ENCODE measurements at regions not wholly inside any gene's neighbourhood (a gene's known extent, or its start where the extent isn't known, plus 50 kb on each side); places are given as distances from the start of the nearest gene placed in this dataset.

DNA sequence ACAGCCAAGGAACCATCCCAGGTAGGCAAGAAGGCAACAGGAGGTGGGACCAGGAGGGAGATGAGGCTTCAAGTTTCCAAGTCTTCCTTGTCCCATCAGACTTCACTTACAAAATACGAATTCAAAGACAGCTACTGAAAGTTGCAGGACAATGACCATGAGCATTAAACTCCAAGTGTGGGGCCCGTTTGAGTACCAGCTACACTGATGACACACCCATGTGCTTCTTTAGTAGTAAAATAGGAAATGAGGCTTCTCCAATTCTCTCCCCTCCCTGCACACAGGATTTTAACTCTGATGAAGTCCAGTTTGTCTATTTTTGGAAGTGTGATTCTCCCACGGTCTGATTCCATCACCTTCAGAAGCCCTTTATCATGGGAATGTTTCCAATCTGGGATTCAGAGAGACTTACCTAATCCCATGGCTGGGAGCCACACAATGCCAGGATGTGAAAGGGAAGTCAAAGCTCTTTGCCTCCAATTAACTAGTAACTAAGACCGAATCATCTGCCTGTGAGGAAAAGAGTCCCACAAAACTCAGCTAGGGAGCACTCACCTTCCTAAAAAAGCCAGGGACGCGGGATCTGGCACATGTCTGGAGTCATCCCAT is 222.8 kb upstream of the MSX2 start:
- TF ChIP-seq, protein P1, sequence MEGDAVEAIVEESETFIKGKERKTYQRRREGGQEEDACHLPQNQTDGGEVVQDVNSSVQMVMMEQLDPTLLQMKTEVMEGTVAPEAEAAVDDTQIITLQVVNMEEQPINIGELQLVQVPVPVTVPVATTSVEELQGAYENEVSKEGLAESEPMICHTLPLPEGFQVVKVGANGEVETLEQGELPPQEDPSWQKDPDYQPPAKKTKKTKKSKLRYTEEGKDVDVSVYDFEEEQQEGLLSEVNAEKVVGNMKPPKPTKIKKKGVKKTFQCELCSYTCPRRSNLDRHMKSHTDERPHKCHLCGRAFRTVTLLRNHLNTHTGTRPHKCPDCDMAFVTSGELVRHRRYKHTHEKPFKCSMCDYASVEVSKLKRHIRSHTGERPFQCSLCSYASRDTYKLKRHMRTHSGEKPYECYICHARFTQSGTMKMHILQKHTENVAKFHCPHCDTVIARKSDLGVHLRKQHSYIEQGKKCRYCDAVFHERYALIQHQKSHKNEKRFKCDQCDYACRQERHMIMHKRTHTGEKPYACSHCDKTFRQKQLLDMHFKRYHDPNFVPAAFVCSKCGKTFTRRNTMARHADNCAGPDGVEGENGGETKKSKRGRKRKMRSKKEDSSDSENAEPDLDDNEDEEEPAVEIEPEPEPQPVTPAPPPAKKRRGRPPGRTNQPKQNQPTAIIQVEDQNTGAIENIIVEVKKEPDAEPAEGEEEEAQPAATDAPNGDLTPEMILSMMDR (IDR thresholded peaks at IDR 0.05): no peak
- TF ChIP-seq POLR2AphosphoS5 (IDR thresholded peaks at IDR 0.05) (no peak), POLR2A (IDR thresholded peaks at IDR 0.05) (no peak)

Measured in gastroesophageal sphincter (tissue), 3 donors.